ENCODE measurements at regions not wholly inside any gene's neighbourhood (a gene's known extent, or its start where the extent isn't known, plus 50 kb on each side); places are given as distances from the start of the nearest gene placed in this dataset.

- TF ChIP-seq ZNF549 (tag by site-specific recombination; IDR thresholded peaks at IDR 0.05) (no peak), CTCF (tag by site-specific recombination; IDR thresholded peaks at IDR 0.05) (no peak), ZNF132 (tag by site-specific recombination; IDR thresholded peaks at IDR 0.05; ENCODE audit: borderline replicate concordance) (no peak)
These were observed 134.5 kb upstream of the IRX5 start for GRCh38 chr16:54796211-54796610.
